Suprapubic skin (tissue), 4 donors: ENCODE measurements at regions not wholly inside any gene's neighbourhood (a gene's known extent, or its start where the extent isn't known, plus 50 kb on each side); places are given as distances from the start of the nearest gene placed in this dataset.

Experiments
- DNase-seq, 2 donors: peaks; one replicate each; pipeline ENCODE4 v3.0.0-alpha.2; 2019; ENCODE audit warnings: low spot score in 2 of 2
- H3K27ac ChIP-seq: fragments of 200-600 bp; sonication (generic); one replicate; pipeline ENCODE4 v1.5.1; 2019
- H3K27me3 ChIP-seq: fragments of 200-600 bp; sonication (generic); one replicate; pipeline ENCODE4 v1.5.1; 2019
- H3K36me3 ChIP-seq: fragments of 200-600 bp; sonication (generic); one replicate; pipeline ENCODE4 v1.5.1; 2019
- H3K4me1 ChIP-seq: fragments of 200-600 bp; sonication (generic); one replicate; pipeline ENCODE4 v1.5.1; 2019
- H3K4me3 ChIP-seq: fragments of 200-600 bp; sonication (generic); one replicate; pipeline ENCODE4 v1.5.1; 2019; ENCODE audit warnings: mild to moderate bottlenecking
- H3K9me3 ChIP-seq: fragments of 200-600 bp; sonication (generic); one replicate; pipeline ENCODE4 v1.5.1; 2019
- EP300 ChIP-seq: sonication (generic); formaldehyde crosslinking; IDR thresholded peaks from one replicate; pipeline ENCODE4 v1.6.1; 2017; ENCODE audit warnings: antibody characterized with exemption
- POLR2A ChIP-seq, 2 donors: fragments of 450-650 bp; IDR thresholded peaks; one replicate each; pipeline ENCODE4 v1.6.1; 2017; ENCODE audit warnings: antibody characterized with exemption in 2 of 2, mild to moderate bottlenecking in 2 of 2, moderate library complexity in 2 of 2
- POLR2AphosphoS5 ChIP-seq, 3 donors: sonication (generic); formaldehyde crosslinking; IDR thresholded peaks; one replicate each; pipeline ENCODE4 v1.6.1; 2017; ENCODE audit warnings: antibody characterized with exemption in 3 of 3
- WGBS: methylation state at CpG from one replicate; pipeline ENCODE4 v1.1.5; 2018; 5-methylcytosine and 5-hydroxymethylcytosine counted together
- TF ChIP-seq, protein P1 (sequence below), 2 donors: fragments of 200-600 bp in 1 of 2; fragments of 450-650 bp in 1 of 2; sonication (generic) in 1 of 2; IDR thresholded peaks; one replicate each; pipeline ENCODE4 v1.5.1; 2016 to 2019; ENCODE audit warnings: antibody characterized with exemption in 2 of 2, mild to moderate bottlenecking in 1 of 2, moderate library complexity in 1 of 2

GRCh38 chr4:8939840-8940742 is 68.5 kb upstream of the HMX1 start:
- H3K4me1 ChIP-seq: no peaks in the 10 kb centered on the region
- no peaks in the 10 kb centered on the region for H3K9me3 ChIP-seq
- no peaks in the 10 kb centered on the region for H3K36me3 ChIP-seq
- H3K4me3 ChIP-seq: no peak overlapping the region
- WGBS: 60% methylated on average over 7 of the region's 32 CpGs
- H3K27ac ChIP-seq: no peak overlapping the region
- peaks cover 20% of the 10 kb centered on the region for H3K27me3 ChIP-seq
- DNase-seq: no peak
- TF ChIP-seq, protein P1, sequence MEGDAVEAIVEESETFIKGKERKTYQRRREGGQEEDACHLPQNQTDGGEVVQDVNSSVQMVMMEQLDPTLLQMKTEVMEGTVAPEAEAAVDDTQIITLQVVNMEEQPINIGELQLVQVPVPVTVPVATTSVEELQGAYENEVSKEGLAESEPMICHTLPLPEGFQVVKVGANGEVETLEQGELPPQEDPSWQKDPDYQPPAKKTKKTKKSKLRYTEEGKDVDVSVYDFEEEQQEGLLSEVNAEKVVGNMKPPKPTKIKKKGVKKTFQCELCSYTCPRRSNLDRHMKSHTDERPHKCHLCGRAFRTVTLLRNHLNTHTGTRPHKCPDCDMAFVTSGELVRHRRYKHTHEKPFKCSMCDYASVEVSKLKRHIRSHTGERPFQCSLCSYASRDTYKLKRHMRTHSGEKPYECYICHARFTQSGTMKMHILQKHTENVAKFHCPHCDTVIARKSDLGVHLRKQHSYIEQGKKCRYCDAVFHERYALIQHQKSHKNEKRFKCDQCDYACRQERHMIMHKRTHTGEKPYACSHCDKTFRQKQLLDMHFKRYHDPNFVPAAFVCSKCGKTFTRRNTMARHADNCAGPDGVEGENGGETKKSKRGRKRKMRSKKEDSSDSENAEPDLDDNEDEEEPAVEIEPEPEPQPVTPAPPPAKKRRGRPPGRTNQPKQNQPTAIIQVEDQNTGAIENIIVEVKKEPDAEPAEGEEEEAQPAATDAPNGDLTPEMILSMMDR (IDR thresholded peaks at IDR 0.05): no peak
- TF ChIP-seq POLR2A (IDR thresholded peaks at IDR 0.05) (no peak), POLR2AphosphoS5 (IDR thresholded peaks at IDR 0.05) (no peak), EP300 (no peak)

- TF ChIP-seq, protein P1 (IDR thresholded peaks at IDR 0.05): no peak
- no peak for TF ChIP-seq POLR2AphosphoS5 (IDR thresholded peaks at IDR 0.05)
- TF ChIP-seq POLR2A (IDR thresholded peaks at IDR 0.05): no peak
- TF ChIP-seq EP300: no peak
- Histone ChIP-seq H3K9me3 (no peaks in the 10 kb centered on the region), H3K4me1 (no peaks in the 10 kb centered on the region), H3K36me3 (no peaks in the 10 kb centered on the region), H3K27me3 (peaks cover 20% of the 10 kb centered on the region), H3K27ac (no peak overlapping the region), H3K4me3 (no peak overlapping the region)
- DNase-seq: no peak
- WGBS: 28% methylated on average over 12 of the region's 15 CpGs
These were observed 67.7 kb upstream of the HMX1 start for GRCh38 chr4:8939160-8939839.

DNA sequence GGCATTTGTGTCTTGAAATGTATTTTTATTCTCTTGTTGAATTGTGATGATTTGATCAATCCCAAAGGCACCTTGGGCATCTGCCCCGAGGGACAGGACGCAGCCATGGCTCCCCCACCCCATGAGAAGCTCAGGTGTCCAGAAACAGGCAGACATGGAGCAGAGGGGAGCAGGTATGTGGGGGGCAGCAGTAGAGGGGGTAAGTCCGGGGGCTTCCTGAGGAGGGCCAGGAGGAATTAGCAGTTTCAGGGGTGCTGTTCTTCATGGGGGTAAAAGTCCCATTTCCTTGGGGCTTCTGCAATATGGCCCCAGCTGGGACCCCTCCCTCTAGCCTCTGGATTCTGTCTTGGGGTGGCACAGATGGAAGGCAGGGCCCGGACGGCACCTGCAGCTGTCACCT is 67.0 kb upstream of the HMX1 start:
- TF ChIP-seq EP300 (no peak), POLR2AphosphoS5 (IDR thresholded peaks at IDR 0.05) (no peak), POLR2A (IDR thresholded peaks at IDR 0.05) (no peak)
- TF ChIP-seq, protein P1 (IDR thresholded peaks at IDR 0.05): no peak
- DNase-seq: no peak
- Histone ChIP-seq H3K4me3 (no peak overlapping the region), H3K9me3 (no peaks in the 10 kb centered on the region), H3K36me3 (no peaks in the 10 kb centered on the region), H3K27ac (no peak overlapping the region), H3K27me3 (peaks cover 20% of the 10 kb centered on the region), H3K4me1 (no peaks in the 10 kb centered on the region)
- WGBS: 57% methylated on average over 5 of the region's 5 CpGs

DNA sequence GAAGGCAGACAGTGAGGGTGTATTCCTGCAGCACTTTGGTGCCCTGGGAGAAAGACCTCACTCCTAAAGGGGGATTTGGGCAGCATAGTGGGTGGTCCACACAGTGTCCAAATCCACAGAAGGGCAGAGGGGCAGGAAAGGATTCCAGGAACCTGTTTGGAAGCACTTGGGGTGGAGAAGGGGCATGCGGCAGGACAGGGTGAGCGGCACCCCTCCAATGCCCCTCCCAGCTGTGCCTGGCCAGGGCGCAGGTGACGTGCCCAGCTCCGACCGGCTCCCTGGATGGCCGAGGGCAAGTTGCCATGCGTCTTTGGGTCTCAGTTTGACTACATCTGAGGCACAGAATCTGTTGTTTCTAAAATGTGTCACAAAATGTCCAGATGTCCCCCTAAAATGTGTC is 66.5 kb upstream of the HMX1 start:
- Histone ChIP-seq H3K4me3 (no peak overlapping the region), H3K27me3 (peaks cover 20% of the 10 kb centered on the region), H3K4me1 (no peaks in the 10 kb centered on the region), H3K9me3 (no peaks in the 10 kb centered on the region), H3K27ac (no peak overlapping the region), H3K36me3 (no peaks in the 10 kb centered on the region)
- DNase-seq: no peak
- TF ChIP-seq POLR2AphosphoS5 (IDR thresholded peaks at IDR 0.05) (no peak), POLR2A (IDR thresholded peaks at IDR 0.05) (no peak), EP300 (no peak)
- TF ChIP-seq, protein P1 (IDR thresholded peaks at IDR 0.05): no peak
- 82% methylated on average over 8 of the region's 8 CpGs for WGBS

- no peak for DNase-seq
- 87% methylated on average over 1 of the region's 1 CpG for WGBS
- Histone ChIP-seq H3K27ac (no peak overlapping the region), H3K27me3 (no peaks in the 10 kb centered on the region), H3K4me3 (no peak overlapping the region), H3K9me3 (peaks cover 4% of the 10 kb centered on the region), H3K4me1 (no peaks in the 10 kb centered on the region), H3K36me3 (no peaks in the 10 kb centered on the region)
- TF ChIP-seq POLR2AphosphoS5 (IDR thresholded peaks at IDR 0.05) (no peak), EP300 (no peak), POLR2A (IDR thresholded peaks at IDR 0.05) (no peak)
- TF ChIP-seq, protein P1 (IDR thresholded peaks at IDR 0.05): no peak
These were observed 61.2 kb upstream of the HMX1 start for GRCh38 chr4:8932884-8933283.
